ENCODE measurements at regions not wholly inside any gene's neighbourhood (a gene's known extent, or its start where the extent isn't known, plus 50 kb on each side); places are given as distances from the start of the nearest gene placed in this dataset.

- Histone ChIP-seq H3K27ac (no peak overlapping the region), H3K36me3 (ENCODE audit: insufficient read depth, low read length) (no peaks in the 10 kb centered on the region), H3K9me3 (ENCODE audit: low read depth, low read length) (no peaks in the 10 kb centered on the region), H3K9ac (ENCODE audit: insufficient read length) (no peak overlapping the region), H3K4me3 (no peak overlapping the region)
- TF ChIP-seq EZH2 (IDR thresholded peaks at IDR 0.05) (no peak), POLR2AphosphoS5 (IDR thresholded peaks at IDR 0.05; ENCODE audit: borderline replicate concordance, low read depth, low read length) (no peak), FOXP2 (optimal IDR thresholded peaks at IDR 0.05; ENCODE audit: control extremely low read depth, extremely low read length, insufficient read depth) (no peak)
- no peak for DNase-seq (ENCODE audit: low read depth, low spot score)
Observed at GRCh38 chr6:106743612-106744011, 114.2 kb downstream of the QRSL1 start.

GRCh38 chr6:106740287-106740686 lies 110.9 kb downstream of the QRSL1 start:
- TF ChIP-seq FOXP2 (optimal IDR thresholded peaks at IDR 0.05; ENCODE audit: control extremely low read depth, extremely low read length, insufficient read depth) (no peak), EZH2 (IDR thresholded peaks at IDR 0.05) (no peak), POLR2AphosphoS5 (IDR thresholded peaks at IDR 0.05; ENCODE audit: borderline replicate concordance, low read depth, low read length) (no peak)
- Histone ChIP-seq H3K36me3 (ENCODE audit: insufficient read depth, low read length) (no peaks in the 10 kb centered on the region), H3K9me3 (ENCODE audit: low read depth, low read length) (no peaks in the 10 kb centered on the region), H3K9ac (ENCODE audit: insufficient read length) (no peak overlapping the region), H3K27ac (no peak overlapping the region), H3K4me3 (no peak overlapping the region)
- DNase-seq (ENCODE audit: low read depth, low spot score), result no peak

- Histone ChIP-seq H3K9ac (ENCODE audit: insufficient read length) (no peak overlapping the region), H3K36me3 (ENCODE audit: insufficient read depth, low read length) (no peaks in the 10 kb centered on the region), H3K4me3 (no peak overlapping the region), H3K9me3 (ENCODE audit: low read depth, low read length) (no peaks in the 10 kb centered on the region), H3K27ac (no peak overlapping the region)
- no peak for DNase-seq (ENCODE audit: low read depth, low spot score)
- TF ChIP-seq FOXP2 (optimal IDR thresholded peaks at IDR 0.05; ENCODE audit: control extremely low read depth, extremely low read length, insufficient read depth), result no peak
- no peak for TF ChIP-seq POLR2AphosphoS5 (IDR thresholded peaks at IDR 0.05; ENCODE audit: borderline replicate concordance, low read depth, low read length)
- no peak for TF ChIP-seq EZH2 (IDR thresholded peaks at IDR 0.05)
Observed at GRCh38 chr6:106739387-106739786, 110.0 kb downstream of the QRSL1 start.

- Histone ChIP-seq H3K4me3 (no peak overlapping the region), H3K27ac (no peak overlapping the region), H3K9ac (ENCODE audit: insufficient read length) (no peak overlapping the region), H3K9me3 (ENCODE audit: low read depth, low read length) (no peaks in the 10 kb centered on the region), H3K36me3 (ENCODE audit: insufficient read depth, low read length) (no peaks in the 10 kb centered on the region)
- TF ChIP-seq POLR2AphosphoS5 (IDR thresholded peaks at IDR 0.05; ENCODE audit: borderline replicate concordance, low read depth, low read length), result no peak
- TF ChIP-seq EZH2 (IDR thresholded peaks at IDR 0.05), result no peak
- no peak for TF ChIP-seq FOXP2 (optimal IDR thresholded peaks at IDR 0.05; ENCODE audit: control extremely low read depth, extremely low read length, insufficient read depth)
- DNase-seq (ENCODE audit: low read depth, low spot score), result no peak
Observed at GRCh38 chr6:106736502-106736901, 107.1 kb downstream of the QRSL1 start.

- no peaks in the 10 kb centered on the region for H3K9me3 ChIP-seq (ENCODE audit: low read depth, low read length)
- H3K4me3 ChIP-seq, result no peak overlapping the region
- H3K9ac ChIP-seq (ENCODE audit: insufficient read length), result no peak overlapping the region
- TF ChIP-seq POLR2AphosphoS5 (IDR thresholded peaks at IDR 0.05; ENCODE audit: borderline replicate concordance, low read depth, low read length), result no peak
- no peak for TF ChIP-seq EZH2 (IDR thresholded peaks at IDR 0.05)
- no peaks in the 10 kb centered on the region for H3K36me3 ChIP-seq (ENCODE audit: insufficient read depth, low read length)
- H3K27ac ChIP-seq, result no peak overlapping the region
- no peak for DNase-seq (ENCODE audit: low read depth, low spot score)
Observed at GRCh38 chr6:106735828-106736227, 106.5 kb downstream of the QRSL1 start.

GRCh38 chr6:106735136-106735633 lies 105.8 kb downstream of the QRSL1 start:
- DNase-seq (ENCODE audit: low read depth, low spot score), result no peak
- Histone ChIP-seq H3K4me3 (no peak overlapping the region), H3K36me3 (ENCODE audit: insufficient read depth, low read length) (no peaks in the 10 kb centered on the region), H3K27ac (no peak overlapping the region), H3K9me3 (ENCODE audit: low read depth, low read length) (no peaks in the 10 kb centered on the region), H3K9ac (ENCODE audit: insufficient read length) (no peak overlapping the region)
- TF ChIP-seq FOXP2 (optimal IDR thresholded peaks at IDR 0.05; ENCODE audit: control extremely low read depth, extremely low read length, insufficient read depth), result no peak
- TF ChIP-seq POLR2AphosphoS5 (IDR thresholded peaks at IDR 0.05; ENCODE audit: borderline replicate concordance, low read depth, low read length), result no peak
- TF ChIP-seq EZH2 (IDR thresholded peaks at IDR 0.05), result no peak

GRCh38 chr6:106733386-106733785 lies 104.0 kb downstream of the QRSL1 start:
- Histone ChIP-seq H3K9ac (ENCODE audit: insufficient read length) (no peak overlapping the region), H3K9me3 (ENCODE audit: low read depth, low read length) (no peaks in the 10 kb centered on the region), H3K27ac (no peak overlapping the region), H3K4me3 (no peak overlapping the region), H3K36me3 (ENCODE audit: insufficient read depth, low read length) (no peaks in the 10 kb centered on the region)
- DNase-seq (ENCODE audit: low read depth, low spot score), result no peak
- no peak for TF ChIP-seq FOXP2 (optimal IDR thresholded peaks at IDR 0.05; ENCODE audit: control extremely low read depth, extremely low read length, insufficient read depth)
- no peak for TF ChIP-seq POLR2AphosphoS5 (IDR thresholded peaks at IDR 0.05; ENCODE audit: borderline replicate concordance, low read depth, low read length)
- TF ChIP-seq EZH2 (IDR thresholded peaks at IDR 0.05), result no peak

- no peak overlapping the region for H3K9ac ChIP-seq (ENCODE audit: insufficient read length)
- no peaks in the 10 kb centered on the region for H3K9me3 ChIP-seq (ENCODE audit: low read depth, low read length)
- TF ChIP-seq POLR2AphosphoS5 (IDR thresholded peaks at IDR 0.05; ENCODE audit: borderline replicate concordance, low read depth, low read length) (no peak), FOXP2 (optimal IDR thresholded peaks at IDR 0.05; ENCODE audit: control extremely low read depth, extremely low read length, insufficient read depth) (no peak), EZH2 (IDR thresholded peaks at IDR 0.05) (no peak)
- no peaks in the 10 kb centered on the region for H3K36me3 ChIP-seq (ENCODE audit: insufficient read depth, low read length)
- no peak overlapping the region for H3K4me3 ChIP-seq
- no peak for DNase-seq (ENCODE audit: low read depth, low spot score)
- H3K27ac ChIP-seq, result no peak overlapping the region
Observed at GRCh38 chr6:106732376-106732940, 103.1 kb downstream of the QRSL1 start.

GRCh38 chr6:106731843-106732160 lies 102.4 kb downstream of the QRSL1 start:
- Histone ChIP-seq H3K4me3 (no peak overlapping the region), H3K9ac (ENCODE audit: insufficient read length) (no peak overlapping the region), H3K36me3 (ENCODE audit: insufficient read depth, low read length) (no peaks in the 10 kb centered on the region), H3K27ac (no peak overlapping the region), H3K9me3 (ENCODE audit: low read depth, low read length) (no peaks in the 10 kb centered on the region)
- no peak for TF ChIP-seq FOXP2 (optimal IDR thresholded peaks at IDR 0.05; ENCODE audit: control extremely low read depth, extremely low read length, insufficient read depth)
- no peak for TF ChIP-seq EZH2 (IDR thresholded peaks at IDR 0.05)
- TF ChIP-seq POLR2AphosphoS5 (IDR thresholded peaks at IDR 0.05; ENCODE audit: borderline replicate concordance, low read depth, low read length), result no peak
- no peak for DNase-seq (ENCODE audit: low read depth, low spot score)
